CD4-positive, alpha-beta memory T cell (primary cell): ENCODE measurements at regions not wholly inside any gene's neighbourhood (a gene's known extent, or its start where the extent isn't known, plus 50 kb on each side); places are given as distances from the start of the nearest gene placed in this dataset.

Experiments used
- CTCF ChIA-PET: fragments of 350-600 bp; sonication (Branson Sonifier 250); formaldehyde crosslinking; loops from one replicate; lab custom pipeline; 2021; ENCODE audit warnings: inconsistent platforms; ENCODE audit not compliant: partially characterized antibody; lab: Charles Lee
- POLR2A ChIA-PET: fragments of 350-600 bp; sonication (Branson Sonifier 250); formaldehyde crosslinking; loops from one replicate; lab custom pipeline; 2021; ENCODE audit not compliant: partially characterized antibody; lab: Charles Lee
- DNase-seq, 5 donors: peaks; one replicate each; pipeline versions ENCODE4 v3.0.0 to v3.0.0-alpha.2; 2020 to 2022; ENCODE audit warnings: mixed read lengths in 1 of 5
- H3K27ac ChIP-seq: one replicate; pipeline ENCODE4 v1.7.0; 2013; ENCODE audit warnings: low read depth, low read length
- H3K27me3 ChIP-seq: 2 replicates; pipeline ENCODE4 v1.7.0; 2013; ENCODE audit warnings: mild to moderate bottlenecking, low read length, moderate library complexity; ENCODE audit not compliant: insufficient read depth
- H3K36me3 ChIP-seq: 2 replicates; pipeline ENCODE4 v1.7.0; 2013; ENCODE audit warnings: mild to moderate bottlenecking, low read length, moderate library complexity; ENCODE audit not compliant: insufficient read depth
- H3K4me1 ChIP-seq: 2 replicates; pipeline ENCODE4 v1.7.0; 2013; ENCODE audit warnings: mild to moderate bottlenecking, low read length, moderate library complexity; ENCODE audit not compliant: insufficient read depth
- H3K4me3 ChIP-seq, 2 donors: one replicate each; pipeline ENCODE4 v1.7.0; 2013; ENCODE audit warnings: low read length in 2 of 2, mild to moderate bottlenecking in 1 of 2
- H3K9me3 ChIP-seq, 2 donors: one replicate each; pipeline ENCODE4 v1.7.0; 2013; ENCODE audit warnings: low read length in 2 of 2, control low read depth in 1 of 2; ENCODE audit not compliant: control insufficient read depth in 1 of 2
- H3K27ac Mint-ChIP-seq, 7 donors: one replicate each; pipeline ENCODE4 v1.8.0; 2020 to 2021; ENCODE audit warnings: mixed read lengths in 7 of 7, mild to moderate bottlenecking in 6 of 7, inconsistent platforms in 3 of 7, moderate library complexity in 3 of 7
- H3K27me3 Mint-ChIP-seq, 2 donors: one replicate each; pipeline ENCODE4 v1.8.0; 2020 to 2021; ENCODE audit warnings: mixed read lengths in 2 of 2
- H3K36me3 Mint-ChIP-seq, 2 donors: one replicate each; pipeline ENCODE4 v1.8.0; 2020 to 2021; ENCODE audit warnings: mixed read lengths in 2 of 2, inconsistent platforms in 1 of 2, mild to moderate bottlenecking in 1 of 2
- H3K4me1 Mint-ChIP-seq, 4 donors: one replicate each; pipeline ENCODE4 v1.8.0; 2020 to 2021; ENCODE audit warnings: mixed read lengths in 4 of 4, mild to moderate bottlenecking in 1 of 4
- H3K4me3 Mint-ChIP-seq, 8 donors: one replicate each; pipeline ENCODE4 v1.8.0; 2020 to 2021; ENCODE audit warnings: mixed read lengths in 8 of 8, mild to moderate bottlenecking in 7 of 8, moderate library complexity in 6 of 8, inconsistent platforms in 3 of 8
- H3K9me3 Mint-ChIP-seq, 8 donors: one replicate each; pipeline ENCODE4 v1.8.0; 2020 to 2021; ENCODE audit warnings: mixed read lengths in 8 of 8, mild to moderate bottlenecking in 5 of 8, inconsistent platforms in 3 of 8, moderate library complexity in 1 of 8
- intact Hi-C: fragments of 100-400 bp; cut with micrococcal nuclease; formaldehyde crosslinking; loops from one replicate; pipeline ENCODE4 v1.15.1; 2023

DNA sequence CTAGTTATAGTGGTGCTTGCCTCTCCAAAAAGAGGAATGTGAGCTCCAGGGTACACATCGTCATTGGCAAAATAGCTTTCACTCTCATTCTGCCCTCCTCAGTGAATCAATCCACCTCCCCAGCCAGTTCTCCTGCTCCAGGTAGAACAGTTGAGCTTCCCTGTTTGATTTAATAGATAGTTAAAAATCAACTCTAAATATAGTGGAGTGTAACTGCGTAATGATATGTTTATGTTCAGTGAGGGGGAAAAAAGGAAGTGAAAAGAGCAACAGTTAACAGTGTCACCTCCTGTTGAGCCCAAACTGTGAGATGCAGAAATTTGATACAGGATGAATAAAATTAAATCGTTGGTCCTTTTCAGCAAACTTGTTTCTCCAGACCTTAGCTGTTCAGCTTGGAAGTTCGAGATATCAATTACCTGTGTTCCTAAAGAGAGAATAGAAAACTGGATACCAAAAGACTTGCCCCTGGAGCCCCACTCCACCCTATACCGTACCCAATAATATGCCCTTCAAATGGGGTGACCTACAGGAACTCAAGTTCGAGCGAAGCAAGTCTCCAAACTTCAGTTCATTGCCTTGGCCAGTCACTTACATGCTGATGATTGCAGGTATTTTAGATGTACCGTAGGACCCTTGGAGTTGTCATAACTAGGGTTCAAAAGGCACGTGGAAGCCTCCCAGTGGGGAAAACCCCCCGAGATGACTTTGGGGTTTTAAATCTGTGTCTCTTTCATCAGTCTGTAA, 708.4 kb downstream of the RNF144A start:
- intact Hi-C loops: no loop called here
- Mint-ChIP-seq H3K27ac (no peak overlapping the region), H3K4me3 (no peak overlapping the region), H3K9me3 (peaks cover 0 to 9% (median 0%) of the 10 kb centered on the region in 8 donors), H3K36me3 (no peaks in the 10 kb centered on the region), H3K27me3 (no peaks in the 10 kb centered on the region), H3K4me1 (peaks cover 0 to 2% (median 0%) of the 10 kb centered on the region in 4 donors)
- CTCF ChIA-PET: no interaction called here
- H3K4me1 ChIP-seq: no peaks in the 10 kb centered on the region
- H3K4me3 ChIP-seq: no peak overlapping the region
- no peaks in the 10 kb centered on the region for H3K9me3 ChIP-seq
- no peak for DNase-seq
- H3K27me3 ChIP-seq: no peaks in the 10 kb centered on the region
- no peak overlapping the region for H3K27ac ChIP-seq
- POLR2A ChIA-PET: no interaction called here
- no peaks in the 10 kb centered on the region for H3K36me3 ChIP-seq

DNA sequence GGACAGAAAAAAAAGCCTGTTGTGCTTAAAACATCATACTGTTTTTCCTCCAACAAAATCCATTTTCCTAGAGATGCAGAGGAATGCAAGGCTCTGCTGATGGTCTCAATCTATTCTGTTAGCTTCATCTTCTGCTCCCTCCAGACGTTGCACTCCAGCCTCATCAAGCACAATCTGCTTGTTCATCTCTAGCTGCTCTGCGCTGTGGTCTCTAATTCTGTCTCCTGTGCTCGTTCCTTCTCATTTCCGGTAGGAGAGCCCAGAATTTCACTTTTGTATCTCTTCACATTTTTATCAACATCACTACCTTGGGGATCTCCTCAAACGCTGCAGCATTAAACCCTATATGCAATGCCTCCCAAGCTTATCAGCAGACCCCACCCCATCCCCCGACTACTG, 708.9 kb downstream of the RNF144A start:
- no peak for DNase-seq
- Histone ChIP-seq H3K4me3 (no peak overlapping the region), H3K27ac (no peak overlapping the region), H3K36me3 (no peaks in the 10 kb centered on the region), H3K9me3 (no peaks in the 10 kb centered on the region), H3K27me3 (no peaks in the 10 kb centered on the region), H3K4me1 (no peaks in the 10 kb centered on the region)
- H3K27ac Mint-ChIP-seq: no peak overlapping the region
- ChIA-PET POLR2A (no interaction called here), CTCF (no interaction called here)
- no peaks in the 10 kb centered on the region for H3K27me3 Mint-ChIP-seq
- peaks cover 0 to 7% (median 0%) of the 10 kb centered on the region in 8 donors for H3K9me3 Mint-ChIP-seq
- H3K36me3 Mint-ChIP-seq: no peaks in the 10 kb centered on the region
- no peak overlapping the region for H3K4me3 Mint-ChIP-seq
- H3K4me1 Mint-ChIP-seq: peaks cover 0 to under 1% (median 0%) of the 10 kb centered on the region in 4 donors
- intact Hi-C loops: no loop called here

GRCh38 chr2:7627583-7627982, 710.4 kb downstream of the RNF144A start:
- Histone ChIP-seq H3K27ac (no peak overlapping the region), H3K4me1 (no peaks in the 10 kb centered on the region), H3K4me3 (no peak overlapping the region), H3K9me3 (no peaks in the 10 kb centered on the region), H3K27me3 (no peaks in the 10 kb centered on the region), H3K36me3 (no peaks in the 10 kb centered on the region)
- ChIA-PET POLR2A (no interaction called here), CTCF (no interaction called here)
- H3K36me3 Mint-ChIP-seq: no peaks in the 10 kb centered on the region
- no peak overlapping the region for H3K4me3 Mint-ChIP-seq
- no peaks in the 10 kb centered on the region for H3K4me1 Mint-ChIP-seq
- H3K9me3 Mint-ChIP-seq: peaks cover 0 to 2% (median 0%) of the 10 kb centered on the region in 8 donors
- no peak for DNase-seq
- H3K27me3 Mint-ChIP-seq: no peaks in the 10 kb centered on the region
- H3K27ac Mint-ChIP-seq: no peak overlapping the region
- intact Hi-C loops: no loop called here

DNA sequence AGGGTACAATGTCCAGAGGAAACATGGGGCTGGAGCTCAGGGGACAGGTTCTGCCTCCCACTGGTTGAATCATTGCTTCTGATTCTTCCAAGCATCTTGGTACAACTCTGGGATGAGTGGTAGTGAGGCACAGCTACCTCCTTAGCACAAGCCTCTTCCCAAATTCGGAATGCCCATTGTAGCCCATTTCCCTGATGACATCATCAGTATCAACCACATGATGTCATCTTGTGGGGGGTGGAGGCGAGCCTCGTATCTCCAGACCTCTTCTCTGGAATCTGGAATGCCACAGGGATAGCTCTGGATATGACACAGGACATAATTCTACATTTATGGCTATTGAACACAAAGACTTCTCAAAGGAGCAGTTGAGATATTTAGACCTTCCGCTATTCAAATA, 715.2 kb downstream of the RNF144A start:
- POLR2A ChIA-PET: no interaction called here

DNA sequence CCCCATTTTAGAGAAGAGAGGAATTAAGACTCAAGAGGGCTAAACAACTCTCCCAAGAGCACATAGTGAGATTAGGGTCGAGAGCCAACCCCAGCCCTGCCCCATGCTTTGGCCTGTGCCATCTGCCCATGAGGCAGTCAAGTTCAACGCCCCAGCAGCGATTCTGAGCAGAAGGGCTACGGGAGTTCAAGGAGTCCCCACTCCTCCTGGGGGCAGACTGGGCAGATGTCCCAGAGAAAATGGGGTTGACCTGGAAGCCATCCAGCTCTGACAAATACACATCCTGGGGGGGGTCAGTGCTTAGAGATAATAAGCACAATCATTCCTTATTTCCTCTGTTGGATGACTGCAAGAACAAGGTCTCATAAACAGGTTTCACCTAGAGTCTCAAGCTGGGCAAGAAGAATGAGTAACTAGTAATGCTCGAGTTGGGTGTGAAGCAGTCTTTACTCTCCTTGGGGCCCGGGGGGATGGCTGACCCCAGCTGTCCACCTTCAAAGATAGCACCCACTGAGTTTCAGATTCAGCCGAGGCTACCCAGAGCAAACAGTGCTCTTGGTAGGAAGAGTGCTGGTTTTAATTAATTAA, 716.4 kb downstream of the RNF144A start:
- Mint-ChIP-seq H3K27me3 (peaks cover 0 to 2% of the 10 kb centered on the region in 2 donors), H3K9me3 (peaks cover 0 to 2% (median 0%) of the 10 kb centered on the region in 8 donors), H3K36me3 (no peaks in the 10 kb centered on the region), H3K27ac (no peak overlapping the region), H3K4me3 (no peak overlapping the region), H3K4me1 (no peaks in the 10 kb centered on the region)
- Histone ChIP-seq H3K4me1 (no peaks in the 10 kb centered on the region), H3K27me3 (no peaks in the 10 kb centered on the region), H3K36me3 (no peaks in the 10 kb centered on the region), H3K4me3 (no peak overlapping the region), H3K9me3 (no peaks in the 10 kb centered on the region), H3K27ac (no peak overlapping the region)
- ChIA-PET CTCF (no interaction called here), POLR2A (no interaction called here)
- DNase-seq: no peak
- intact Hi-C loops: no loop called here

More for the DNA sequence above, 715.2 kb downstream of the RNF144A start:
- H3K27me3 Mint-ChIP-seq: peaks cover 0 to 2% of the 10 kb centered on the region in 2 donors
- H3K27ac Mint-ChIP-seq: no peak overlapping the region
- H3K27ac ChIP-seq: no peak overlapping the region
- H3K27me3 ChIP-seq: no peaks in the 10 kb centered on the region
- no peaks in the 10 kb centered on the region for H3K4me1 ChIP-seq
- H3K4me3 Mint-ChIP-seq: no peak overlapping the region
- DNase-seq: no peak
- H3K9me3 Mint-ChIP-seq: peaks cover 0 to 2% (median 0%) of the 10 kb centered on the region in 8 donors
- H3K4me3 ChIP-seq: no peak overlapping the region
- intact Hi-C loops: no loop called here
- no peaks in the 10 kb centered on the region for H3K4me1 Mint-ChIP-seq
- H3K9me3 ChIP-seq: no peaks in the 10 kb centered on the region
- no peaks in the 10 kb centered on the region for H3K36me3 Mint-ChIP-seq
- H3K36me3 ChIP-seq: no peaks in the 10 kb centered on the region
- CTCF ChIA-PET: interaction anchor here (1.2 to 1.4 kb wide), 2 partner anchors 14 to 39 kb away, joined by 3 to 5 read pairs; no protein-coding TSS in a partner anchor

GRCh38 chr2:7634409-7634808, 717.2 kb downstream of the RNF144A start:
- CTCF ChIA-PET: no interaction called here
- H3K27ac ChIP-seq: no peak overlapping the region
- H3K9me3 ChIP-seq: no peaks in the 10 kb centered on the region
- no peaks in the 10 kb centered on the region for H3K27me3 ChIP-seq
- intact Hi-C loops: no loop called here
- Mint-ChIP-seq H3K27ac (no peak overlapping the region), H3K9me3 (peaks cover 0 to 2% (median 0%) of the 10 kb centered on the region in 8 donors), H3K4me3 (no peak overlapping the region), H3K36me3 (no peaks in the 10 kb centered on the region), H3K27me3 (peaks cover 0 to 2% of the 10 kb centered on the region in 2 donors), H3K4me1 (no peaks in the 10 kb centered on the region)
- POLR2A ChIA-PET: no interaction called here
- no peaks in the 10 kb centered on the region for H3K4me1 ChIP-seq
- H3K4me3 ChIP-seq: no peak overlapping the region
- no peaks in the 10 kb centered on the region for H3K36me3 ChIP-seq
- no peak for DNase-seq

- Histone ChIP-seq H3K27me3 (no peaks in the 10 kb centered on the region), H3K4me3 (no peak overlapping the region), H3K27ac (no peak overlapping the region), H3K9me3 (peaks cover 0 to 4% of the 10 kb centered on the region in 2 donors), H3K4me1 (no peaks in the 10 kb centered on the region), H3K36me3 (no peaks in the 10 kb centered on the region)
- Mint-ChIP-seq H3K4me1 (peaks cover 0 to 3% (median 0%) of the 10 kb centered on the region in 4 donors), H3K9me3 (peaks cover 0 to 25% (median 17%) of the 10 kb centered on the region in 8 donors), H3K27ac (no peak overlapping the region), H3K36me3 (peaks cover 4 to 8% of the 10 kb centered on the region in 2 donors), H3K27me3 (peaks cover 0 to 2% of the 10 kb centered on the region in 2 donors), H3K4me3 (no peak overlapping the region)
- POLR2A ChIA-PET: no interaction called here
- DNase-seq: no peak
- CTCF ChIA-PET: interaction anchor here (1.4 kb wide), 1 partner anchor 72 kb away, joined by 3 read pairs; no protein-coding TSS in a partner anchor
- intact Hi-C loops: no loop called here
Measured at GRCh38 chr2:7639476-7639875, 722.3 kb downstream of the RNF144A start.
